ENCODE measurements at regions not wholly inside any gene's neighbourhood (a gene's known extent, or its start where the extent isn't known, plus 50 kb on each side); places are given as distances from the start of the nearest gene placed in this dataset.

DNA sequence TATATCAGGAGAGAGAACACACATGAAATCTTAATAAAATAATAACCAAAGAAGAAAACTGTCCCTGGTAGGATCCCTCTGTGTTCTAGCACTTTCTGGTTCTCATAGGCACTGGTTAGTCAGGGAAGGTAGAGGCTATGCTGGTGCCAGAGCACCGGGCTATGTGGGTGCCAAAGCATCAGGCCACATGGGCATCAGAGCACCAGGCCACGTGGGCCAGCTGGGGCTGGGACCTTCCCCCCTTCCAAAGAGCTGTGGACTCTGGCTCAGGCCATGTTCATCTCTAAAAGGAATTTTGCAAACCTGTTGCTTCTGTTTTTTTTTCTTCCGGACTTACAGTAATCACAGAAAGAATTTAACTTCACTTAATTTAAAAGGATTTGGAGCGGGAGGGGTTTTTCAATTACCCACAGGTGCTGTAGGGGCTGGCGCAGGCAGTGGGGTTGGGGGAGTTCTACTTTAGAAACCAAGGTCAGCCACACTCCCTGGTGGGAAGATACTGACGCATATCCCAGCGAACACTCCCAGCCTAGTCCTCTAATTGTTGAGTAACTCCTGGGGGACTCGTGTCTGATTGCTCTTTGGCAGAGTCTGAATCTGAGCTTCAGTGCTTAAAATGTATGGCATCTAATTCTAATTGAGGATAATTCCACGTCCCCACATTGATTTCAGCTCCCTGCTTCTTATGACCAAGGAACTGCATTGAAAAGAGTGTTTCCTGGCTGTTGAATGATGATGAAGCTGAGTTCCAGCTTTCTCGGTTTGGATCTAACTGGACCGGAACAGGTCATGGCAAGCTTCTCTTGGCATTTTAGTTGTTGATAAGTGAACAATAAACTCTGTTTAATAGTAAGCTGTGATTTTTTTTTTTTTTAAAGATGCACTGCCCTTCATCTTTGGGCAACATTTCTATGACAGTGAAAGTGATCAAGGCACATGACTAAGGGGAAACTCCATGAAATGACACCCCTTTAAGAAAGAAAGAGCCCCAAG is 110.7 kb upstream of the FZD8 start:
- TF ChIP-seq CTCF (IDR thresholded peaks at IDR 0.05) = no peak
- H3K4me1 ChIP-seq = no peaks in the 10 kb centered on the region
- H3K27ac ChIP-seq = no peak overlapping the region
- H3K9ac ChIP-seq (ENCODE audit: low read depth in 2 of 2, low read length in 2 of 2) = no peak overlapping the region
- intact Hi-C loops (cut with DNase I) = no loop called here
- H3K27me3 ChIP-seq = no peaks in the 10 kb centered on the region
- H3K36me3 ChIP-seq = no peaks in the 10 kb centered on the region
- DNase-seq = no peak
- H3K4me3 ChIP-seq = no peak overlapping the region
- H3K9me3 ChIP-seq = no peaks in the 10 kb centered on the region

DNA sequence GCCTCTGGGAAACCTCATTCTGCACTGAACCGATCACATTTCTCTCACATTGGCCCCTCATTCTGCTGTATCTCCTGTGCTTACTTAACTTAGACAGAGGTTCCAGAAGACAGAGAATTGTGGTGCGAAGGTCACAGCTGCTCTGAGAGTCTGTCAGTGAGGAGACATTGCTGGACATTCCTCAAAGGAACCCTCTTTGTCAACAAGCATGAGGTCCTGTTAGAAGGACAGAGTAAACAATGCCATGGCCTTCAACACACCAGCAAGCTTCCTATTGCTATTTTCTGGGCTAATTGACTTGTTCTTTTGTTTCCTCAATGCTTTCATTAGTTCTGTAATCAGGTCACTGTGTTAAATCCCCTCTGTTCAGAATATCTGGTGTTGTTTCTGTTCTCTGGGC is 109.3 kb upstream of the FZD8 start:
- intact Hi-C loops (cut with DNase I) = no loop called here
- no peaks in the 10 kb centered on the region for H3K36me3 ChIP-seq

GRCh38 chr10:35749230-35749629 is 107.1 kb upstream of the FZD8 start:
- H3K4me3 ChIP-seq = no peak overlapping the region
- no peak for DNase-seq
- intact Hi-C loops (cut with DNase I) = no loop called here
- H3K9me3 ChIP-seq = no peaks in the 10 kb centered on the region
- no peaks in the 10 kb centered on the region for H3K4me1 ChIP-seq
- no peaks in the 10 kb centered on the region for H3K36me3 ChIP-seq
- no peaks in the 10 kb centered on the region for H3K27me3 ChIP-seq
- no peak for TF ChIP-seq CTCF (IDR thresholded peaks at IDR 0.05)
- no peak overlapping the region for H3K27ac ChIP-seq
- no peak overlapping the region for H3K9ac ChIP-seq (ENCODE audit: low read depth in 2 of 2, low read length in 2 of 2)

More for the DNA sequence above, 109.3 kb upstream of the FZD8 start:
- no peak for DNase-seq
- no peaks in the 10 kb centered on the region for H3K9me3 ChIP-seq
- TF ChIP-seq CTCF (IDR thresholded peaks at IDR 0.05) = no peak
- no peaks in the 10 kb centered on the region for H3K4me1 ChIP-seq
- no peak overlapping the region for H3K9ac ChIP-seq (ENCODE audit: low read depth in 2 of 2, low read length in 2 of 2)
- no peak overlapping the region for H3K4me3 ChIP-seq
- no peaks in the 10 kb centered on the region for H3K27me3 ChIP-seq
- no peak overlapping the region for H3K27ac ChIP-seq

DNA sequence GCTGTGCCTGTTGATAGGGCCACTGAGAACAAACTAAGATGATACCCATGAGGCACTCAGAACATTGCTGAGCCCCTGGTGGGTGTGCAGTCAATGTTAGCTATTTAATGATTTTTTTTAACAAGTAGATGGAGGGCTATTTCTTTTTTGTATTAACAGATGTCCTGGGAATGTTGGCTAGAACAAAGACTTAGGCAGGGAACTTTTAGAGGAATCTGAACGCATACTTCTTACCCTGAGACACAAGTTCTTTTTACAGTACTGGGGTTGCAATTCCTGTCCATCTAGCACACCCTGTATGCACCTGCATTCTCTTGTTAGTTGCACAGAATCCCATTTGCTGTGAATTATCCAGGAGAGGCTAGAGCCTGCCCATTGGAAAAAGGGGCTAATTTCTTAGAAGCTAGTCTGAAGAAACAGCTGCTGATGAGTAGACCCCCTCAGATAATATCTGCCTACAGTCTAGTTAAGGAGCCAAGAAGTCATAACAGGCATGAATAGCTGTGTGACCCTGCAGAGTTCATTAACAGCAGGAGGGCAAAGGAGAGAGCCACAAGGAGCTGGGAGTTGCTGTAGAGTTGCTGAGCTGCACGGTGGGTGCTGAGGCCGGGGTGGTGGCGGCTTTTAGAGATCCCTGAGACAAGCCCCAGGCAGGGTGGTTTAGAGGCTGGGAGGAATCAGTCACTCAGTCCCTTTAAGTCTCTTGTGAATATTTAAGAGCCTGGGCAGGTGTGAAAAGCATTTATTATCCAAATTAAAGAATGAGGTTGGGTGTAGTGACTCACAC is 103.7 kb upstream of the FZD8 start:
- Histone ChIP-seq H3K4me3 (no peak overlapping the region), H3K36me3 (no peaks in the 10 kb centered on the region), H3K9me3 (no peaks in the 10 kb centered on the region), H3K4me1 (no peaks in the 10 kb centered on the region), H3K27me3 (no peaks in the 10 kb centered on the region), H3K27ac (no peak overlapping the region), H3K9ac (ENCODE audit: low read depth in 2 of 2, low read length in 2 of 2) (no peak overlapping the region)
- intact Hi-C loops (cut with DNase I) = no loop called here
- no peak for DNase-seq
- TF ChIP-seq CTCF (IDR thresholded peaks at IDR 0.05) = no peak

GRCh38 chr10:35743851-35744250 is 101.8 kb upstream of the FZD8 start:
- no peaks in the 10 kb centered on the region for H3K36me3 ChIP-seq
- H3K4me3 ChIP-seq = no peak overlapping the region
- H3K4me1 ChIP-seq = no peaks in the 10 kb centered on the region
- H3K9ac ChIP-seq (ENCODE audit: low read depth in 2 of 2, low read length in 2 of 2) = no peak overlapping the region
- no peak for TF ChIP-seq CTCF (IDR thresholded peaks at IDR 0.05)
- no peak overlapping the region for H3K27ac ChIP-seq
- no peaks in the 10 kb centered on the region for H3K27me3 ChIP-seq
- DNase-seq = no peak
- intact Hi-C loops (cut with DNase I) = no loop called here
- no peaks in the 10 kb centered on the region for H3K9me3 ChIP-seq
